Hepatocyte (in vitro differentiated cells): ENCODE measurements at regions not wholly inside any gene's neighbourhood (a gene's known extent, or its start where the extent isn't known, plus 50 kb on each side); places are given as distances from the start of the nearest gene placed in this dataset.

Experiments
- DNase-seq: peaks from one replicate; pipeline ENCODE4 v3.0.0-alpha.2; 2016; ENCODE audit warnings: low spot score
- H2AFZ ChIP-seq: fragments of 200-600 bp; sonication (generic); 2 replicates; pipeline ENCODE4 v1.6.0; 2016; ENCODE audit warnings: antibody characterized with exemption, mild to moderate bottlenecking
- H3K27ac ChIP-seq: fragments of 200-600 bp; sonication (generic); 2 replicates; pipeline ENCODE4 v1.5.1; 2016; ENCODE audit warnings: mild to moderate bottlenecking
- H3K27me3 ChIP-seq: fragments of 200-600 bp; sonication (generic); 2 replicates; pipeline ENCODE4 v1.6.1; 2016
- H3K36me3 ChIP-seq: fragments of 200-600 bp; sonication (generic); replicated peaks from 2 replicates; pipeline ENCODE4 v1.5.1; 2016; ENCODE audit warnings: low read depth; ENCODE audit not compliant: insufficient read depth
- H3K4me1 ChIP-seq: fragments of 200-600 bp; sonication (generic); 2 replicates; pipeline ENCODE4 v1.5.1; 2016; ENCODE audit warnings: mild to moderate bottlenecking, moderate library complexity; ENCODE audit not compliant: insufficient read depth
- H3K4me2 ChIP-seq: fragments of 200-600 bp; sonication (generic); 2 replicates; pipeline ENCODE4 v1.6.0; 2016
- H3K4me3 ChIP-seq: fragments of 200-600 bp; sonication (generic); 2 replicates; pipeline ENCODE4 v1.5.1; 2016; ENCODE audit warnings: mild to moderate bottlenecking
- H3K79me2 ChIP-seq: fragments of 200-600 bp; sonication (generic); 2 replicates; pipeline ENCODE4 v1.6.0; 2017; ENCODE audit warnings: mild to moderate bottlenecking
- H3K9me2 ChIP-seq: fragments of 200-600 bp; sonication (generic); replicated peaks from 2 replicates; pipeline ENCODE4 v1.6.0; 2017; ENCODE audit warnings: mild to moderate bottlenecking; ENCODE audit not compliant: insufficient read depth
- H3K9me3 ChIP-seq: fragments of 200-600 bp; sonication (generic); 2 replicates; pipeline ENCODE4 v1.5.1; 2016; ENCODE audit warnings: low read depth, mild to moderate bottlenecking
- H4K20me1 ChIP-seq: fragments of 200-600 bp; sonication (generic); 2 replicates; pipeline ENCODE4 v1.6.0; 2016; ENCODE audit warnings: mild to moderate bottlenecking; ENCODE audit not compliant: insufficient read depth, poor library complexity, severe bottlenecking
- CTCF ChIP-seq: fragments of 200-600 bp; sonication (generic); IDR thresholded peaks from 2 replicates; pipeline ENCODE4 v1.5.1; 2016; ENCODE audit warnings: antibody characterized with exemption, mild to moderate bottlenecking; ENCODE audit not compliant: poor library complexity
- EZH2 ChIP-seq: fragments of 200-600 bp; sonication (generic); IDR thresholded peaks from 2 replicates; pipeline ENCODE4 v1.6.1; 2016; ENCODE audit warnings: antibody characterized with exemption, mild to moderate bottlenecking, borderline replicate concordance
- EZH2phosphoT487 ChIP-seq: fragments of 200-600 bp; sonication (generic); IDR thresholded peaks from one replicate; pipeline ENCODE4 v1.6.1; 2018; ENCODE audit warnings: antibody characterized with exemption, mild to moderate bottlenecking, low read depth, moderate library complexity; ENCODE audit not compliant: unreplicated experiment, severe bottlenecking
- WGBS: methylation state at CpG from one replicate; pipeline ENCODE4 v1.1.6; 2016; ENCODE audit warnings: low lambda C conversion rate; ENCODE audit errors: missing lambda C conversion rate; 5-methylcytosine and 5-hydroxymethylcytosine counted together

- Histone ChIP-seq H3K27me3 (no peaks in the 10 kb centered on the region), H3K9me2 (no peaks in the 10 kb centered on the region), H3K36me3 (no peaks in the 10 kb centered on the region), H4K20me1 (no peaks in the 10 kb centered on the region), H3K4me2 (no peak overlapping the region), H3K79me2 (no peaks in the 10 kb centered on the region), H3K4me1 (no peaks in the 10 kb centered on the region), H3K4me3 (no peak overlapping the region), H3K27ac (no peak overlapping the region), H3K9me3 (no peaks in the 10 kb centered on the region), H2AFZ (no peak overlapping the region)
- no peak for TF ChIP-seq CTCF
- TF ChIP-seq EZH2: no peak
- TF ChIP-seq EZH2phosphoT487: no peak
- DNase-seq: no peak
- 93% methylated on average over 3 of the region's 3 CpGs for WGBS
Observed at GRCh38 chr6:82584856-82585255, 221.2 kb downstream of the TPBG start.

GRCh38 chr6:82588020-82588419, 224.4 kb downstream of the TPBG start:
- TF ChIP-seq EZH2 (no peak), EZH2phosphoT487 (no peak), CTCF (no peak)
- Histone ChIP-seq H3K4me2 (no peak overlapping the region), H3K9me2 (no peaks in the 10 kb centered on the region), H3K4me3 (no peak overlapping the region), H3K9me3 (no peaks in the 10 kb centered on the region), H3K4me1 (no peaks in the 10 kb centered on the region), H3K27ac (no peak overlapping the region), H3K36me3 (no peaks in the 10 kb centered on the region), H3K27me3 (no peaks in the 10 kb centered on the region), H2AFZ (no peak overlapping the region), H3K79me2 (no peaks in the 10 kb centered on the region), H4K20me1 (no peaks in the 10 kb centered on the region)
- no peak for DNase-seq
- WGBS: 71% methylated on average over 3 of the region's 3 CpGs

GRCh38 chr6:82588859-82589412, 225.3 kb downstream of the TPBG start:
- no peak overlapping the region for H3K4me3 ChIP-seq
- 17% methylated on average over 1 of the region's 1 CpG for WGBS
- no peak for DNase-seq
- no peaks in the 10 kb centered on the region for H3K27me3 ChIP-seq
- no peaks in the 10 kb centered on the region for H3K9me2 ChIP-seq
- no peaks in the 10 kb centered on the region for H3K9me3 ChIP-seq
- H4K20me1 ChIP-seq: no peaks in the 10 kb centered on the region
- H3K79me2 ChIP-seq: no peaks in the 10 kb centered on the region
- H3K36me3 ChIP-seq: no peaks in the 10 kb centered on the region
- no peak overlapping the region for H2AFZ ChIP-seq
- H3K4me1 ChIP-seq: no peaks in the 10 kb centered on the region
- H3K4me2 ChIP-seq: no peak overlapping the region
- no peak for TF ChIP-seq EZH2phosphoT487
- no peak for TF ChIP-seq CTCF
- no peak for TF ChIP-seq EZH2
- no peak overlapping the region for H3K27ac ChIP-seq
